K562 (cell line): ENCODE measurements at regions not wholly inside any gene's neighbourhood (a gene's known extent, or its start where the extent isn't known, plus 50 kb on each side); places are given as distances from the start of the nearest gene placed in this dataset.

Experiments
- ARID2 ChIP-seq: fragments of 450-650 bp; IDR thresholded peaks from 2 replicates; pipeline ENCODE4 v1.6.1; 2017; ENCODE audit warnings: antibody characterized with exemption, mild to moderate bottlenecking
- CREB5 ChIP-seq: fragments of 250-450 bp; sonication (Bioruptor Pico); IDR thresholded peaks from 2 replicates; pipeline ENCODE4 v1.5.0; 2020; ENCODE audit warnings: mild to moderate bottlenecking
- ESRRA ChIP-seq: fragments of 450-650 bp; IDR thresholded peaks from 2 replicates; pipeline ENCODE4 v1.6.1; 2014; ENCODE audit warnings: low read depth, mild to moderate bottlenecking, moderate library complexity, borderline replicate concordance
- FOXK1 ChIP-seq: sonication (generic); formaldehyde crosslinking; IDR thresholded peaks from 2 replicates; pipeline ENCODE4 v1.8.0; 2022; ENCODE audit warnings: missing genetic modification reagents, mild to moderate bottlenecking, borderline replicate concordance
- FUS ChIP-seq: fragments of 200-400 bp; formaldehyde crosslinking; optimal IDR thresholded peaks from 2 replicates; pipeline ENCODE3; 2017; ENCODE audit warnings: low read depth, low read length
- HDAC8 ChIP-seq: fragments of 450-650 bp; IDR thresholded peaks from 2 replicates; pipeline ENCODE4 v1.6.1; 2016; ENCODE audit warnings: mild to moderate bottlenecking, missing genetic modification characterization, moderate library complexity, missing compliant biosample characterization
- IFI16 ChIP-seq: fragments of 250-450 bp; sonication (Bioruptor Pico); IDR thresholded peaks from 2 replicates; pipeline ENCODE4 v2.1.2; 2022; ENCODE audit warnings: mild to moderate bottlenecking, inconsistent platforms
- IRF9 ChIP-seq: fragments of 450-650 bp; IDR thresholded peaks from 2 replicates; pipeline ENCODE4 v1.6.1; 2016; ENCODE audit warnings: missing biosample characterization, missing genetic modification characterization
- NRF1 ChIP-seq, 2 experiments: fragments of 450-650 bp; IDR thresholded peaks in 1 of 2; conservative IDR thresholded peaks in 1 of 2; 2 replicates each; pipeline ENCODE4 v1.6.1; 2014; ENCODE audit warnings: mild to moderate bottlenecking in 2 of 2
- PATZ1 ChIP-seq: fragments of 250-450 bp; sonication (Bioruptor Pico); IDR thresholded peaks from 2 replicates; pipeline ENCODE4 v1.5.0; 2020; ENCODE audit warnings: mild to moderate bottlenecking, borderline replicate concordance
- SFPQ ChIP-seq: fragments of 200-400 bp; formaldehyde crosslinking; IDR thresholded peaks from 2 replicates; pipeline ENCODE4 v1.6.1; 2017; ENCODE audit warnings: mild to moderate bottlenecking, low read depth, low read length, moderate library complexity
- SMARCE1 ChIP-seq: fragments of 450-650 bp; IDR thresholded peaks from 2 replicates; pipeline ENCODE4 v1.7.1; 2016; ENCODE audit warnings: mild to moderate bottlenecking
- TCF15 ChIP-seq: fragments of 250-450 bp; sonication (Bioruptor Pico); IDR thresholded peaks from 2 replicates; pipeline ENCODE4 v1.8.0; 2022; ENCODE audit warnings: moderate library complexity, mild to moderate bottlenecking, inconsistent platforms
- ZBED1 ChIP-seq: IDR thresholded peaks from 2 replicates; pipeline ENCODE4 v1.6.1; 2014
- ZNF212 ChIP-seq: fragments of 450-650 bp; formaldehyde crosslinking; IDR thresholded peaks from 2 replicates; pipeline ENCODE4 v1.4.0; 2020; ENCODE audit warnings: mild to moderate bottlenecking
- ZNF609 ChIP-seq: sonication (generic); formaldehyde crosslinking; IDR thresholded peaks from 2 replicates; pipeline ENCODE4 v1.8.1; 2023; ENCODE audit warnings: missing genetic modification reagents, mild to moderate bottlenecking, borderline replicate concordance

- TF ChIP-seq ZNF609 = no peak
- no peak for TF ChIP-seq SFPQ
- TF ChIP-seq ARID2 = no peak
- TF ChIP-seq NRF1 (conservative IDR thresholded peaks at IDR 0.05 in 1 of 2, IDR thresholded peaks at IDR 0.05 in 1 of 2) = peak; percentile 88 to 90
- TF ChIP-seq FOXK1 (CRISPR knock-in tag) = no peak
- TF ChIP-seq SMARCE1 = peak; percentile 84
- TF ChIP-seq FUS = no peak
- no peak for TF ChIP-seq CREB5 (CRISPR knock-in tag)
- peak; percentile 83 for TF ChIP-seq IFI16 (CRISPR knock-in tag)
- TF ChIP-seq ESRRA = peak; percentile 41; the same call in 1 of the 2 replicates
- TF ChIP-seq TCF15 (CRISPR knock-in tag) = peak; percentile 91; the same call in 1 of the 2 replicates
- TF ChIP-seq HDAC8 (tag) = no peak
- TF ChIP-seq IRF9 = 0 out of 2 replicates have a peak, but pooled peaks have one; percentile 19
- TF ChIP-seq PATZ1 (CRISPR knock-in tag) = no peak
- TF ChIP-seq ZBED1 = no peak
- no peak for TF ChIP-seq ZNF212 (CRISPR knock-in tag)
Observed at GRCh38 chr16:25553711-25554436, 137.9 kb upstream of the HS3ST4 start (continued).
